ENCODE measurements at regions not wholly inside any gene's neighbourhood (a gene's known extent, or its start where the extent isn't known, plus 50 kb on each side); places are given as distances from the start of the nearest gene placed in this dataset.
A peak's percentile ranks its signal among the peaks of the same experiment; 100 is the strongest.

DNA sequence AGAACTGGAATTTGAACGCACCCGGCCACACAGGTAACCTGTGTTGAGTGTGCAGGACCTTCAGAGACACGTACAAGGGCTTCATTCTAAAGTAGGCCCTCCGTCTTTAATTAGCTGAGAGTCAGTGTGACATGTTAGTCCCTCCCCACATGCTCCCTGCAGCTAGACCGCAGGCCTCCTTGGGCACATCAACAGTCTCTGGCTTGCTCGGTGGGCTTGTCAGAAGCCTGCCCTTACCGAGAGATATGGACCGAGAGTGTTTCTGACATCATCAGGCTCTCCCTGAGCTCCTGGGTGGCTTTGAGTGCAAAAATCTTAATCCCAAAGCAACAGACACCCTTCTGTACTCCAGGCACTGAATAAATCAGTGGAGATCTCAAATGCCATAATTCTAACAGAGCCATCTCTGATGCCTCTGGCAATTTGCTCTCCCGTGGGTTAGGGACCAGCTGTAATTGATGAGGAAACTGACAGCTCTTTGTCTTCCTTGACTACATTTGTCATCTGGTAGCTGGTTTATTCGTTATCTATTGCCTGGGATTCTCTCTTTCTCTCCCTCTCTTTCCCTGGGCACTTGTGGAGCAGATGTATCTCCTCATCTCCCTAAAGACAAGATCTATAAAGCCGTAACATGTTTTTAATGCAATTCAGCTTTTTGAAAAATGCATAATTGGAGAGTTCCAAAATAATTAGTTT is 850.6 kb downstream of the TYW1 start:
- FAIRE-seq = no peak
- H3K4me3 ChIP-seq (ENCODE audit: extremely low read depth in 1 of 4, insufficient read depth in 2 of 4, low read depth in 3 of 4, low read length in 4 of 4) = no peak overlapping the region
- TF ChIP-seq, protein P1, sequence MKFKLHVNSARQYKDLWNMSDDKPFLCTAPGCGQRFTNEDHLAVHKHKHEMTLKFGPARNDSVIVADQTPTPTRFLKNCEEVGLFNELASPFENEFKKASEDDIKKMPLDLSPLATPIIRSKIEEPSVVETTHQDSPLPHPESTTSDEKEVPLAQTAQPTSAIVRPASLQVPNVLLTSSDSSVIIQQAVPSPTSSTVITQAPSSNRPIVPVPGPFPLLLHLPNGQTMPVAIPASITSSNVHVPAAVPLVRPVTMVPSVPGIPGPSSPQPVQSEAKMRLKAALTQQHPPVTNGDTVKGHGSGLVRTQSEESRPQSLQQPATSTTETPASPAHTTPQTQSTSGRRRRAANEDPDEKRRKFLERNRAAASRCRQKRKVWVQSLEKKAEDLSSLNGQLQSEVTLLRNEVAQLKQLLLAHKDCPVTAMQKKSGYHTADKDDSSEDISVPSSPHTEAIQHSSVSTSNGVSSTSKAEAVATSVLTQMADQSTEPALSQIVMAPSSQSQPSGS (IDR thresholded peaks at IDR 0.05; ENCODE audit: low read length) = no peak
- TF ChIP-seq TBP (IDR thresholded peaks at IDR 0.05; ENCODE audit: low read depth, low read length) (no peak), MAFK (IDR thresholded peaks at IDR 0.05; ENCODE audit: low read depth, low read length) (no peak), HDAC2 (IDR thresholded peaks at IDR 0.05; ENCODE audit: borderline replicate concordance in 1 of 2, low read depth in 2 of 2, low read length in 2 of 2) (no peak), ASH2L (IDR thresholded peaks at IDR 0.05; ENCODE audit: low read length) (no peak), YY1 (IDR thresholded peaks at IDR 0.05; ENCODE audit: low read depth, low read length) (no peak)
- H2BK15ac ChIP-seq (ENCODE audit: low read length) = no peak overlapping the region
- no peaks in the 10 kb centered on the region for H3K27me3 ChIP-seq (replicated peaks in 1 of 4; ENCODE audit: control insufficient read depth in 3 of 4, extremely low read depth in 1 of 4, insufficient read depth in 3 of 4, low read length in 3 of 4)
- no peak for DNase-seq (ENCODE audit: low read depth in 1 of 2, low spot score in 2 of 2)
- no peaks in the 10 kb centered on the region for H3K79me1 ChIP-seq (ENCODE audit: low read depth, low read length)
- H3K23me2 ChIP-seq (ENCODE audit: low read depth, low read length) = peaks cover under 1% of the 10 kb centered on the region; the same call in 1 of the 2 replicates
- no peak overlapping the region for H3K23ac ChIP-seq (ENCODE audit: insufficient read length)
- H4K8ac ChIP-seq (ENCODE audit: extremely low read depth, insufficient read depth, low read length) = no peak overlapping the region
- H3K9me3 ChIP-seq (ENCODE audit: insufficient read depth in 2 of 2, low read depth in 1 of 2, low read length in 1 of 2) = no peaks in the 10 kb centered on the region
- H3K14ac ChIP-seq (ENCODE audit: insufficient read length) = no peak overlapping the region
- no peak overlapping the region for H2BK20ac ChIP-seq (ENCODE audit: low read length)
- ChIA-PET POLR2A (ENCODE audit: partially characterized antibody) (no interaction called here), CTCF (ENCODE audit: partially characterized antibody) (interaction anchor here (0.6 to 1.2 kb wide), 6 partner anchors 9 to 347 kb away, joined by 3 to 5 read pairs (median 3); no protein-coding TSS in a partner anchor)
- no peak overlapping the region for H3K27ac ChIP-seq (ENCODE audit: low read depth, low read length)
- H2BK120ac ChIP-seq (replicated peaks; ENCODE audit: low read depth, low read length) = no peak overlapping the region
- H3K79me2 ChIP-seq (ENCODE audit: control insufficient read depth in 1 of 2, insufficient read depth in 2 of 2, low read length in 2 of 2) = no peaks in the 10 kb centered on the region
- no peak overlapping the region for H3K56ac ChIP-seq (replicated peaks; ENCODE audit: insufficient read length, low read depth, low read length)
- H4K5ac ChIP-seq (ENCODE audit: insufficient read length, low read depth, low read length) = no peak overlapping the region
- WGBS, 2 experiments (ENCODE audit: extremely low coverage in 1 of 2, insufficient coverage in 1 of 2, insufficient read length in 1 of 2, insufficient replicate concordance in 2 of 2, low coverage in 1 of 2, low lambda C conversion rate in 2 of 2, missing lambda C conversion rate in 1 of 2) = 89% methylated on average over 11 of the region's 11 CpGs; no CpG with 5 or more reads in 1 of the 2 experiments
- H3K18ac ChIP-seq (ENCODE audit: extremely low read depth, low read length) = no peak overlapping the region
- H3K9ac ChIP-seq (replicated peaks in 1 of 4; ENCODE audit: extremely low read depth in 1 of 4, low read depth in 3 of 4, low read length in 3 of 4) = no peak overlapping the region
- H3K4me2 ChIP-seq (ENCODE audit: insufficient read depth in 1 of 2, low read depth in 2 of 2, low read length in 2 of 2) = no peak overlapping the region
- H2BK5ac ChIP-seq (ENCODE audit: low read depth, low read length) = no peak overlapping the region
- no peak overlapping the region for H4K91ac ChIP-seq (replicated peaks; ENCODE audit: insufficient read length, low read length)
- H2AFZ ChIP-seq (ENCODE audit: low read length) = peak overlapping the region; percentile 30; the same call in 1 of the 2 replicates
- H3K4ac ChIP-seq (replicated peaks; ENCODE audit: insufficient read length, low read depth, low read length) = no peak overlapping the region
- H3K36me3 ChIP-seq (ENCODE audit: control insufficient read depth in 2 of 4, insufficient read depth in 4 of 4, low read length in 3 of 4) = no peaks in the 10 kb centered on the region
- no peaks in the 10 kb centered on the region for H3K4me1 ChIP-seq (replicated peaks in 1 of 4; ENCODE audit: control insufficient read depth in 3 of 4, insufficient read depth in 4 of 4, low read length in 3 of 4)
- no peak overlapping the region for H2AK5ac ChIP-seq (ENCODE audit: low read depth, low read length)
- no peak overlapping the region for H2BK12ac ChIP-seq (ENCODE audit: low read depth, low read length)
- H4K20me1 ChIP-seq (replicated peaks in 1 of 2; ENCODE audit: control insufficient read depth in 1 of 2, insufficient read depth in 2 of 2, low read length in 2 of 2) = no peaks in the 10 kb centered on the region

All from H1 (cell line).